HepG2 (cell line): ENCODE measurements at regions not wholly inside any gene's neighbourhood (a gene's known extent, or its start where the extent isn't known, plus 50 kb on each side); places are given as distances from the start of the nearest gene placed in this dataset.
A peak's percentile ranks its signal among the peaks of the same experiment; 100 is the strongest.

ENCODE experiments used
- FIP1L1 ChIP-seq: fragments of 200-400 bp; formaldehyde crosslinking; IDR thresholded peaks from 2 replicates; pipeline ENCODE4 v1.6.1; 2018; ENCODE audit warnings: low read depth, mild to moderate bottlenecking, low read length, moderate library complexity, borderline replicate concordance; ENCODE audit not compliant: insufficient read depth
- IKZF1 ChIP-seq: fragments of 450-650 bp; IDR thresholded peaks from 2 replicates; pipeline ENCODE4 v1.7.1; 2016
- IKZF4 ChIP-seq: sonication (generic); formaldehyde crosslinking; IDR thresholded peaks from 2 replicates; pipeline ENCODE4 v1.5.1; 2020; ENCODE audit warnings: borderline replicate concordance, mild to moderate bottlenecking, low read depth, missing genetic modification reagents; ENCODE audit errors: not compliant biosample characterization
- JUND ChIP-seq: sonication (generic); formaldehyde crosslinking; IDR thresholded peaks from 2 replicates; pipeline ENCODE4 v1.8.0; 2022; ENCODE audit warnings: mild to moderate bottlenecking, missing genetic modification reagents
- KAT2B ChIP-seq: fragments of 150-350 bp; IDR thresholded peaks from 2 replicates; pipeline ENCODE4 v1.6.1; 2014; ENCODE audit warnings: low read depth, low read length, borderline replicate concordance
- KLF11 ChIP-seq: IDR thresholded peaks from 2 replicates; pipeline ENCODE4 v1.6.1; 2016; ENCODE audit warnings: missing compliant biosample characterization
- MIER3 ChIP-seq: IDR thresholded peaks from 2 replicates; pipeline ENCODE4 v1.6.1; 2016; ENCODE audit warnings: missing compliant biosample characterization, borderline replicate concordance
- MXD3 ChIP-seq: IDR thresholded peaks from 2 replicates; pipeline ENCODE4 v1.6.1; 2016; ENCODE audit warnings: mild to moderate bottlenecking, missing biosample characterization, missing genetic modification reagents
- RARA ChIP-seq: IDR thresholded peaks from 2 replicates; pipeline ENCODE4 v1.6.1; 2016; ENCODE audit warnings: missing genetic modification reagents, missing compliant biosample characterization
- RFXANK ChIP-seq: IDR thresholded peaks from 2 replicates; pipeline ENCODE4 v1.6.1; 2016
- SIN3B ChIP-seq: fragments of 150-350 bp; IDR thresholded peaks from 2 replicates; pipeline ENCODE4 v1.6.1; 2014; ENCODE audit warnings: low read length
- SRY ChIP-seq: sonication (generic); formaldehyde crosslinking; IDR thresholded peaks from 2 replicates; pipeline ENCODE4 v1.8.0; 2022; ENCODE audit warnings: mild to moderate bottlenecking, missing genetic modification reagents
- ZFP41 ChIP-seq: sonication (generic); formaldehyde crosslinking; IDR thresholded peaks from 2 replicates; pipeline ENCODE4 v1.4.0; 2020; ENCODE audit warnings: mild to moderate bottlenecking, missing genetic modification reagents, borderline replicate concordance
- ZNF318 ChIP-seq: sonication (generic); formaldehyde crosslinking; IDR thresholded peaks from 2 replicates; pipeline ENCODE4 v1.4.0; 2020; ENCODE audit warnings: mild to moderate bottlenecking, missing genetic modification reagents
- ZNF383 ChIP-seq: sonication (generic); formaldehyde crosslinking; IDR thresholded peaks from 2 replicates; pipeline ENCODE4 v1.4.0; 2020; ENCODE audit warnings: missing genetic modification reagents, mild to moderate bottlenecking, borderline replicate concordance
- ZNF441 ChIP-seq: sonication (generic); formaldehyde crosslinking; IDR thresholded peaks from 2 replicates; pipeline ENCODE4 v1.7.0; 2021; ENCODE audit warnings: missing genetic modification reagents, borderline replicate concordance
- ZNF546 ChIP-seq: sonication (generic); formaldehyde crosslinking; conservative IDR thresholded peaks from 2 replicates; pipeline ENCODE4 v1.8.1; 2023; ENCODE audit warnings: mild to moderate bottlenecking, missing genetic modification reagents
- ZNF564 ChIP-seq: sonication (generic); formaldehyde crosslinking; IDR thresholded peaks from 2 replicates; pipeline ENCODE4 v1.8.1; 2023; ENCODE audit warnings: mild to moderate bottlenecking, missing genetic modification reagents
- ZNF570 ChIP-seq: sonication (generic); formaldehyde crosslinking; IDR thresholded peaks from 2 replicates; pipeline ENCODE4 v1.4.0; 2020; ENCODE audit warnings: mild to moderate bottlenecking, missing genetic modification reagents, borderline replicate concordance
- TF ChIP-seq, protein P1 (sequence below): sonication (generic); formaldehyde crosslinking; IDR thresholded peaks from 2 replicates; pipeline ENCODE4 v1.4.0; 2020; ENCODE audit warnings: missing genetic modification reagents, borderline replicate concordance

DNA sequence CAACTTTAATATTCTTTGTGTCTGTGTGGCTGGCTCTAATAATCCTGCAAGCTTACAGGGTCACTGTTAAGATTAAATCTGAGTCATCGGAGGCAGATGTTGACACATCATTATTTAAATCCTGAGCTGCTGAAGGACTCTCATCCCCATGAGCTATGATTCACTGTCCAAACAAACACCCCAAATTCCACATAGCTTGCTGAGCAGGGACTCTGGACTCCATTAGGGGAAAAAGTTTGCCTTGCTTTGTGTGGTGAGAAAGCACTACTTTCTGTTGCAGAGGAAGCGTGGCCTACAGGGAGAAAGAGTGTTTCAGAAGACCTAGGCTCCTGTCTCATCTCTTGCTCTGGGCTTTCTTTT lies 213.7 kb downstream of the PDCD6IP start (continued):
- TF ChIP-seq, protein P1, sequence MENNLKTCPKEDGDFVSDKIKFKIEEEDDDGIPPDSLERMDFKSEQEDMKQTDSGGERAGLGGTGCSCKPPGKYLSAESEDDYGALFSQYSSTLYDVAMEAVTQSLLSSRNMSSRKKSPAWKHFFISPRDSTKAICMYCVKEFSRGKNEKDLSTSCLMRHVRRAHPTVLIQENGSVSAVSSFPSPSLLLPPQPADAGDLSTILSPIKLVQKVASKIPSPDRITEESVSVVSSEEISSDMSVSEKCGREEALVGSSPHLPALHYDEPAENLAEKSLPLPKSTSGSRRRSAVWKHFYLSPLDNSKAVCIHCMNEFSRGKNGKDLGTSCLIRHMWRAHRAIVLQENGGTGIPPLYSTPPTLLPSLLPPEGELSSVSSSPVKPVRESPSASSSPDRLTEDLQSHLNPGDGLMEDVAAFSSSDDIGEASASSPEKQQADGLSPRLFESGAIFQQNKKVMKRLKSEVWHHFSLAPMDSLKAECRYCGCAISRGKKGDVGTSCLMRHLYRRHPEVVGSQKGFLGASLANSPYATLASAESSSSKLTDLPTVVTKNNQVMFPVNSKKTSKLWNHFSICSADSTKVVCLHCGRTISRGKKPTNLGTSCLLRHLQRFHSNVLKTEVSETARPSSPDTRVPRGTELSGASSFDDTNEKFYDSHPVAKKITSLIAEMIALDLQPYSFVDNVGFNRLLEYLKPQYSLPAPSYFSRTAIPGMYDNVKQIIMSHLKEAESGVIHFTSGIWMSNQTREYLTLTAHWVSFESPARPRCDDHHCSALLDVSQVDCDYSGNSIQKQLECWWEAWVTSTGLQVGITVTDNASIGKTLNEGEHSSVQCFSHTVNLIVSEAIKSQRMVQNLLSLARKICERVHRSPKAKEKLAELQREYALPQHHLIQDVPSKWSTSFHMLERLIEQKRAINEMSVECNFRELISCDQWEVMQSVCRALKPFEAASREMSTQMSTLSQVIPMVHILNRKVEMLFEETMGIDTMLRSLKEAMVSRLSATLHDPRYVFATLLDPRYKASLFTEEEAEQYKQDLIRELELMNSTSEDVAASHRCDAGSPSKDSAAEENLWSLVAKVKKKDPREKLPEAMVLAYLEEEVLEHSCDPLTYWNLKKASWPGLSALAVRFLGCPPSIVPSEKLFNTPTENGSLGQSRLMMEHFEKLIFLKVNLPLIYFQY = no peak; the same call in 1 of the 2 replicates
- TF ChIP-seq IKZF1 (no peak), IKZF4 (CRISPR knock-in tag) (no peak), ZNF546 (CRISPR knock-in tag) (no peak), ZNF383 (no peak), RARA (CRISPR knock-in tag) (peak; percentile 69), KLF11 (0 out of 2 replicates have a peak, but pooled peaks have one; percentile 28), ZNF564 (no peak), ZNF318 (no peak), ZFP41 (CRISPR knock-in tag) (no peak), ZNF441 (CRISPR knock-in tag) (no peak), ZNF570 (CRISPR knock-in tag) (no peak), MIER3 (CRISPR knock-in tag) (peak; percentile 76; the same call in 1 of the 2 replicates), SIN3B (no peak), JUND (CRISPR knock-in tag) (peak; percentile 99), FIP1L1 (no peak), RFXANK (no peak), MXD3 (CRISPR knock-in tag) (no peak), KAT2B (no peak), SRY (CRISPR knock-in tag) (no peak)
